ENCODE measurements at regions not wholly inside any gene's neighbourhood (a gene's known extent, or its start where the extent isn't known, plus 50 kb on each side); places are given as distances from the start of the nearest gene placed in this dataset.

GRCh38 chr5:116669261-116670031 lies 94.8 kb upstream of the SEMA6A start:
- Histone ChIP-seq H3K36me3 (ENCODE audit: insufficient read depth, low read length) (no peaks in the 10 kb centered on the region), H3K4me1 (ENCODE audit: insufficient read depth, low read length, poor library complexity, severe bottlenecking) (no peaks in the 10 kb centered on the region), H3K4me3 (ENCODE audit: low read depth, low read length, poor library complexity, severe bottlenecking) (no peak overlapping the region), H2AFZ (ENCODE audit: low read length) (no peak overlapping the region), H3K79me2 (ENCODE audit: insufficient read depth, low read depth, low read length) (no peaks in the 10 kb centered on the region), H3K4me2 (ENCODE audit: low read length) (no peak overlapping the region), H3K9me2 (ENCODE audit: insufficient read depth, low read length) (peaks cover 4% of the 10 kb centered on the region; the same call in 1 of the 2 replicates), H3K27ac (ENCODE audit: low read depth, low read length, poor library complexity, severe bottlenecking) (no peak overlapping the region), H3K9me3 (ENCODE audit: low read length) (no peaks in the 10 kb centered on the region), H4K20me1 (ENCODE audit: insufficient read depth, low read length) (no peaks in the 10 kb centered on the region)
- DNase-seq (ENCODE audit: low spot score), result no peak
- ChIA-PET CTCF (ENCODE audit: unreplicated experiment) (no interaction called here), POLR2A (interaction anchor here (0.6 kb wide), 1 partner anchor 830 kb away, joined by 3 read pairs; no protein-coding TSS in a partner anchor)
- intact Hi-C loops (cut with micrococcal nuclease; ENCODE audit: unreplicated experiment), result no loop called here
- TF ChIP-seq, protein P1, sequence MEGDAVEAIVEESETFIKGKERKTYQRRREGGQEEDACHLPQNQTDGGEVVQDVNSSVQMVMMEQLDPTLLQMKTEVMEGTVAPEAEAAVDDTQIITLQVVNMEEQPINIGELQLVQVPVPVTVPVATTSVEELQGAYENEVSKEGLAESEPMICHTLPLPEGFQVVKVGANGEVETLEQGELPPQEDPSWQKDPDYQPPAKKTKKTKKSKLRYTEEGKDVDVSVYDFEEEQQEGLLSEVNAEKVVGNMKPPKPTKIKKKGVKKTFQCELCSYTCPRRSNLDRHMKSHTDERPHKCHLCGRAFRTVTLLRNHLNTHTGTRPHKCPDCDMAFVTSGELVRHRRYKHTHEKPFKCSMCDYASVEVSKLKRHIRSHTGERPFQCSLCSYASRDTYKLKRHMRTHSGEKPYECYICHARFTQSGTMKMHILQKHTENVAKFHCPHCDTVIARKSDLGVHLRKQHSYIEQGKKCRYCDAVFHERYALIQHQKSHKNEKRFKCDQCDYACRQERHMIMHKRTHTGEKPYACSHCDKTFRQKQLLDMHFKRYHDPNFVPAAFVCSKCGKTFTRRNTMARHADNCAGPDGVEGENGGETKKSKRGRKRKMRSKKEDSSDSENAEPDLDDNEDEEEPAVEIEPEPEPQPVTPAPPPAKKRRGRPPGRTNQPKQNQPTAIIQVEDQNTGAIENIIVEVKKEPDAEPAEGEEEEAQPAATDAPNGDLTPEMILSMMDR (conservative IDR thresholded peaks at IDR 0.05; ENCODE audit: low read length), result no peak
- TF ChIP-seq EZH2phosphoT487 (IDR thresholded peaks at IDR 0.05; ENCODE audit: borderline replicate concordance, low read depth, low read length), result no peak
- no TSS peak for BruUV-seq (replicated peaks)

- BruUV-seq (replicated peaks), result no TSS peak
- Histone ChIP-seq H3K4me3 (ENCODE audit: low read depth, low read length, poor library complexity, severe bottlenecking) (no peak overlapping the region), H3K4me1 (ENCODE audit: insufficient read depth, low read length, poor library complexity, severe bottlenecking) (no peaks in the 10 kb centered on the region), H3K79me2 (ENCODE audit: insufficient read depth, low read depth, low read length) (no peaks in the 10 kb centered on the region), H3K4me2 (ENCODE audit: low read length) (no peak overlapping the region), H3K9me2 (ENCODE audit: insufficient read depth, low read length) (peaks cover 4% of the 10 kb centered on the region; the same call in 1 of the 2 replicates), H2AFZ (ENCODE audit: low read length) (no peak overlapping the region), H3K27ac (ENCODE audit: low read depth, low read length, poor library complexity, severe bottlenecking) (no peak overlapping the region), H4K20me1 (ENCODE audit: insufficient read depth, low read length) (no peaks in the 10 kb centered on the region), H3K9me3 (ENCODE audit: low read length) (no peaks in the 10 kb centered on the region), H3K36me3 (ENCODE audit: insufficient read depth, low read length) (no peaks in the 10 kb centered on the region)
- no peak for DNase-seq (ENCODE audit: low spot score)
- TF ChIP-seq, protein P1 (conservative IDR thresholded peaks at IDR 0.05; ENCODE audit: low read length), result no peak
- no peak for TF ChIP-seq EZH2phosphoT487 (IDR thresholded peaks at IDR 0.05; ENCODE audit: borderline replicate concordance, low read depth, low read length)
- CTCF ChIA-PET (ENCODE audit: unreplicated experiment), result no interaction called here
- intact Hi-C loops (cut with micrococcal nuclease; ENCODE audit: unreplicated experiment), result no loop called here
- POLR2A ChIA-PET, result no interaction called here
Observed at GRCh38 chr5:116668390-116668789, 93.8 kb upstream of the SEMA6A start.

- TF ChIP-seq, protein P1 (conservative IDR thresholded peaks at IDR 0.05; ENCODE audit: low read length), result no peak
- no peak for TF ChIP-seq EZH2phosphoT487 (IDR thresholded peaks at IDR 0.05; ENCODE audit: borderline replicate concordance, low read depth, low read length)
- intact Hi-C loops (cut with micrococcal nuclease; ENCODE audit: unreplicated experiment), result no loop called here
- H3K9me2 ChIP-seq (ENCODE audit: insufficient read depth, low read length), result peaks cover 4% of the 10 kb centered on the region; the same call in 1 of the 2 replicates
- no peaks in the 10 kb centered on the region for H4K20me1 ChIP-seq (ENCODE audit: insufficient read depth, low read length)
- no peak overlapping the region for H3K27ac ChIP-seq (ENCODE audit: low read depth, low read length, poor library complexity, severe bottlenecking)
- CTCF ChIA-PET (ENCODE audit: unreplicated experiment), result no interaction called here
- H3K9me3 ChIP-seq (ENCODE audit: low read length), result no peaks in the 10 kb centered on the region
- H3K79me2 ChIP-seq (ENCODE audit: insufficient read depth, low read depth, low read length), result no peaks in the 10 kb centered on the region
- H2AFZ ChIP-seq (ENCODE audit: low read length), result no peak overlapping the region
- no peak overlapping the region for H3K4me2 ChIP-seq (ENCODE audit: low read length)
- DNase-seq (ENCODE audit: low spot score), result no peak
- no peaks in the 10 kb centered on the region for H3K4me1 ChIP-seq (ENCODE audit: insufficient read depth, low read length, poor library complexity, severe bottlenecking)
- POLR2A ChIA-PET, result no interaction called here
- BruUV-seq (replicated peaks), result no TSS peak
- no peak overlapping the region for H3K4me3 ChIP-seq (ENCODE audit: low read depth, low read length, poor library complexity, severe bottlenecking)
- H3K36me3 ChIP-seq (ENCODE audit: insufficient read depth, low read length), result no peaks in the 10 kb centered on the region
Observed at GRCh38 chr5:116666901-116667300, 92.3 kb upstream of the SEMA6A start.
